GM12878 (cell line): ENCODE measurements at regions not wholly inside any gene's neighbourhood (a gene's known extent, or its start where the extent isn't known, plus 50 kb on each side); places are given as distances from the start of the nearest gene placed in this dataset.

Source experiments
- ATAC-seq: fragments of 200-7000 bp; cut with Tn5 transposase; 3 replicates; pipeline ENCODE4 v1.9.1; 2020; ENCODE audit warnings: mild to moderate bottlenecking, moderate library complexity
- BruUV-seq: library from RNA; stranded (reverse); fragments of 400-500 nt; replicated peaks from 2 replicates; lab custom pipeline; 2021; lab: Mats Ljungman, UMichigan
- CTCF ChIA-PET: fragments of 300-600 bp; sonication (Branson Sonifier 250); formaldehyde crosslinking; extraction: SDS; loops from one replicate; lab custom pipeline; 2021; ENCODE audit warnings: inconsistent platforms; lab: Yijun Ruan, JAX
- POLR2A ChIA-PET: fragments of 350-600 bp; formaldehyde crosslinking; extraction: SDS; loops from one replicate; lab custom pipeline; 2021; ENCODE audit warnings: inconsistent platforms; lab: Charles Lee
- RAD21 ChIA-PET: fragments of 300-600 bp; sonication (Branson Sonifier 250); formaldehyde crosslinking; loops from one replicate; lab custom pipeline; 2023; ENCODE audit warnings: antibody characterized with exemption; ENCODE audit not compliant: unreplicated experiment; lab: Charles Lee
- SMC1A ChIA-PET: fragments of 300-600 bp; sonication (Branson Sonifier 250); formaldehyde crosslinking; loops from one replicate; lab custom pipeline; 2023; ENCODE audit not compliant: unreplicated experiment, uncharacterized antibody; lab: Charles Lee
- DNase-seq: peaks from one replicate; pipeline ENCODE4 v3.0.0-alpha.2; 2011; ENCODE audit warnings: low read depth, low spot score
- FAIRE-seq: peaks from 3 replicates; lab custom pipeline; 2011; peaks lifted over from hg19 to GRCh38; lab: Jason Lieb, UNC
- H2AFZ ChIP-seq: 2 replicates; pipeline ENCODE4 v1.6.0; 2011; ENCODE audit warnings: low read depth, low read length, control low read depth; ENCODE audit not compliant: control insufficient read depth
- H3K27ac ChIP-seq: 2 replicates; pipeline ENCODE4 v1.5.1; 2011; ENCODE audit warnings: control low read depth; ENCODE audit not compliant: control insufficient read depth, insufficient read depth
- H3K27me3 ChIP-seq, 2 experiments: replicated peaks in 1 of 2; 2 replicates each; pipeline versions ENCODE4 v1.6.0 to v1.6.1; 2011; ENCODE audit warnings: low read length in 1 of 2; ENCODE audit not compliant: control insufficient read depth in 2 of 2, insufficient read depth in 2 of 2
- H3K36me3 ChIP-seq, 2 experiments: 2 replicates each; pipeline ENCODE4 v1.5.1; 2011; ENCODE audit warnings: low read length in 1 of 2; ENCODE audit not compliant: control insufficient read depth in 2 of 2, insufficient read depth in 2 of 2
- H3K4me1 ChIP-seq: 2 replicates; pipeline ENCODE4 v1.6.1; 2011; ENCODE audit warnings: mild to moderate bottlenecking, low read length, moderate library complexity, mixed read lengths; ENCODE audit not compliant: control insufficient read depth, insufficient read depth
- H3K4me2 ChIP-seq: 2 replicates; pipeline ENCODE4 v1.6.0; 2011; ENCODE audit warnings: control low read depth; ENCODE audit not compliant: control insufficient read depth, insufficient read depth
- H3K4me3 ChIP-seq: fragments of 200-600 bp; sonication (generic); 2 replicates; pipeline ENCODE4 v1.5.1; 2016
- H3K79me2 ChIP-seq: 2 replicates; pipeline ENCODE4 v1.6.0; 2011; ENCODE audit warnings: low read length; ENCODE audit not compliant: control insufficient read depth, insufficient read depth
- H3K9ac ChIP-seq: 2 replicates; pipeline ENCODE4 v1.8.0; 2011; ENCODE audit warnings: low read length, control low read depth, mixed read lengths; ENCODE audit not compliant: control insufficient read depth, insufficient read depth
- H3K9me3 ChIP-seq: replicated peaks from 3 replicates; pipeline ENCODE4 v1.5.1; 2011; ENCODE audit warnings: mild to moderate bottlenecking, low read length; ENCODE audit not compliant: control insufficient read depth, insufficient read depth
- H4K20me1 ChIP-seq: 2 replicates; pipeline ENCODE4 v1.6.0; 2011; ENCODE audit not compliant: control insufficient read depth, insufficient read depth
- BCL11A ChIP-seq: IDR thresholded peaks from 2 replicates; pipeline ENCODE4 v1.6.1; 2011; ENCODE audit warnings: low read depth, low read length
- BRCA1 ChIP-seq: IDR thresholded peaks from 2 replicates; pipeline ENCODE4 v1.6.1; 2011; ENCODE audit warnings: low read depth, low read length, improper control_type of control experiment
- CEBPB ChIP-seq, 2 experiments: fragments of 150-350 bp in 1 of 2; IDR thresholded peaks; 2 replicates each; pipeline ENCODE4 v1.6.1; 2012 to 2014; ENCODE audit warnings: low read depth in 2 of 2, low read length in 2 of 2, borderline replicate concordance in 1 of 2, inconsistent platforms in 1 of 2
- CUX1 ChIP-seq: IDR thresholded peaks from 2 replicates; pipeline ENCODE4 v1.6.1; 2012; ENCODE audit warnings: improper control_type of control experiment, low read depth, low read length; ENCODE audit not compliant: insufficient replicate concordance
- FOS ChIP-seq: IDR thresholded peaks from 3 replicates; pipeline ENCODE4 v1.6.1; 2011; ENCODE audit warnings: borderline replicate concordance; ENCODE audit not compliant: insufficient read length; ENCODE audit errors: extremely low read depth
- IRF3 ChIP-seq: fragments of 450-650 bp; IDR thresholded peaks from 2 replicates; pipeline ENCODE4 v1.6.1; 2014; ENCODE audit warnings: mild to moderate bottlenecking
- MYB ChIP-seq: fragments of 150-350 bp; IDR thresholded peaks from 2 replicates; pipeline ENCODE4 v1.6.1; 2014; ENCODE audit warnings: mild to moderate bottlenecking, low read depth, low read length, borderline replicate concordance
- RAD51 ChIP-seq: fragments of 450-650 bp; IDR thresholded peaks from 2 replicates; pipeline ENCODE4 v1.6.1; 2016; ENCODE audit warnings: moderate library complexity, mild to moderate bottlenecking, inconsistent platforms
- RFX5 ChIP-seq: IDR thresholded peaks from 2 replicates; pipeline ENCODE4 v1.6.1; 2011; ENCODE audit warnings: low read depth, low read length, improper control_type of control experiment
- SIX5 ChIP-seq: IDR thresholded peaks from 2 replicates; pipeline ENCODE4 v1.6.1; 2011; ENCODE audit warnings: mild to moderate bottlenecking, low read depth, low read length, moderate library complexity; ENCODE audit not compliant: severe bottlenecking
- SMAD1 ChIP-seq: fragments of 450-650 bp; IDR thresholded peaks from 2 replicates; pipeline ENCODE4 v1.6.1; 2018; ENCODE audit warnings: mild to moderate bottlenecking, low read depth; ENCODE audit not compliant: partially characterized antibody
- SMAD5 ChIP-seq: IDR thresholded peaks from 2 replicates; pipeline ENCODE4 v1.6.1; 2016; ENCODE audit warnings: antibody characterized with exemption, low read depth
- WGBS: methylation state at CpG from one replicate; pipeline ENCODE4 v1.1.6; 2016; ENCODE audit warnings: low lambda C conversion rate; ENCODE audit not compliant: insufficient replicate concordance, insufficient coverage; ENCODE audit errors: missing lambda C conversion rate; 5-methylcytosine and 5-hydroxymethylcytosine counted together
- in situ Hi-C: fragments of 300-500 bp; cut with MboI; formaldehyde crosslinking; loops from 9 replicates; pipeline ENCODE4 v1.14.3; 2018; ENCODE audit warnings: mixed read lengths
- intact Hi-C: fragments of 100-400 bp; cut with micrococcal nuclease; formaldehyde crosslinking; loops from one replicate; pipeline ENCODE4 v1.14.2; 2022; ENCODE audit not compliant: unreplicated experiment

- POLR2A ChIA-PET: no interaction called here
- intact Hi-C loops: no loop called here
- Histone ChIP-seq H3K27me3 (no peaks in the 10 kb centered on the region), H3K9ac (no peak overlapping the region), H3K27ac (no peak overlapping the region), H3K4me1 (no peaks in the 10 kb centered on the region), H3K79me2 (no peaks in the 10 kb centered on the region), H2AFZ (no peak overlapping the region), H3K4me2 (no peak overlapping the region), H3K36me3 (no peaks in the 10 kb centered on the region), H3K9me3 (no peaks in the 10 kb centered on the region), H4K20me1 (no peaks in the 10 kb centered on the region), H3K4me3 (no peak overlapping the region)
- CTCF ChIA-PET: interaction anchor here (1.3 kb wide), 1 partner anchor 397 kb away, joined by 3 read pairs; no protein-coding TSS in a partner anchor
- TF ChIP-seq FOS (no peak), BRCA1 (no peak), SMAD5 (no peak)
- in situ Hi-C loops: no loop called here
- RAD21 ChIA-PET: no interaction called here
- FAIRE-seq (no peak), ATAC-seq (no peak), DNase-seq (no peak)
- WGBS: 0% methylated on average over 1 of the region's 1 CpG
- SMC1A ChIA-PET: interaction anchor here (1.3 to 1.5 kb wide), 2 partner anchors 8 to 20 kb away, joined by 3 to 4 read pairs; no protein-coding TSS in a partner anchor
- BruUV-seq: no TSS peak
These were observed 399.2 kb downstream of the CNTNAP4 start for GRCh38 chr16:76676356-76676755.

- H3K4me3 ChIP-seq: no peak overlapping the region
- no peaks in the 10 kb centered on the region for H3K9me3 ChIP-seq
- H3K4me1 ChIP-seq: no peaks in the 10 kb centered on the region
- DNase-seq (no peak), ATAC-seq (no peak), FAIRE-seq (no peak)
- no peak overlapping the region for H3K9ac ChIP-seq
- ChIA-PET SMC1A (interaction anchor here (2.7 kb wide), 1 partner anchor 490 kb away, joined by 13 read pairs; no protein-coding TSS in a partner anchor), POLR2A (no interaction called here), RAD21 (no interaction called here), CTCF (no interaction called here)
- 0% methylated on average over 4 of the region's 4 CpGs for WGBS
- no peak overlapping the region for H3K4me2 ChIP-seq
- no peaks in the 10 kb centered on the region for H3K79me2 ChIP-seq
- no peaks in the 10 kb centered on the region; a peak in 1 of 4 replicates for H3K27me3 ChIP-seq
- no peak overlapping the region for H2AFZ ChIP-seq
- no peak overlapping the region for H3K27ac ChIP-seq
- H4K20me1 ChIP-seq: no peaks in the 10 kb centered on the region
- no peaks in the 10 kb centered on the region for H3K36me3 ChIP-seq
- intact Hi-C loops: no loop called here
- in situ Hi-C loops: no loop called here
- BruUV-seq: no TSS peak
- TF ChIP-seq CEBPB (IDR thresholded peaks at IDR 0.05; ENCODE audit: borderline replicate concordance in 1 of 2, low read depth in 2 of 2, low read length in 2 of 2) (no peak), BCL11A (no peak), FOS (no peak), MYB (no peak), IRF3 (no peak), SMAD1 (no peak), RAD51 (no peak), CUX1 (no peak), SIX5 (no peak), RFX5 (no peak)
These were observed 404.1 kb downstream of the CNTNAP4 start for GRCh38 chr16:76681296-76681695.
